ENCODE measurements at regions not wholly inside any gene's neighbourhood (a gene's known extent, or its start where the extent isn't known, plus 50 kb on each side); places are given as distances from the start of the nearest gene placed in this dataset.

GRCh38 chr13:50127726-50128291 is 112.6 kb downstream of the KCNRG start:
- Histone ChIP-seq H3K27me3 (ENCODE audit: control insufficient read depth in 1 of 2, insufficient read depth in 2 of 2, low read length in 2 of 2) (peaks cover 0 to 7% of the 10 kb centered on the region in 2 donors), H3K36me3 (ENCODE audit: control insufficient read depth in 2 of 2, insufficient read depth in 2 of 2, low read length in 1 of 2) (no peaks in the 10 kb centered on the region), H3K27ac (ENCODE audit: low read depth in 2 of 2, low read length in 1 of 2) (no peak overlapping the region), H3K4me3 (ENCODE audit: low read depth in 1 of 2, low read length in 2 of 2) (peak overlapping the region; percentile 38 to 48), H3K4me1 (ENCODE audit: control insufficient read depth in 2 of 2, insufficient read depth in 2 of 2, low read length in 1 of 2) (peaks cover 0 to 7% of the 10 kb centered on the region in 2 donors), H3K9me3 (ENCODE audit: control insufficient read depth in 2 of 2, insufficient read depth in 1 of 2, low read depth in 1 of 2, low read length in 1 of 2) (no peaks in the 10 kb centered on the region)
- 60 to 69% methylated on average over 39 of the region's 39 CpGs for WGBS, 2 donors

GRCh38 chr13:50128428-50128931 is 113.2 kb downstream of the KCNRG start:
- H3K27me3 ChIP-seq (ENCODE audit: control insufficient read depth in 1 of 2, insufficient read depth in 2 of 2, low read length in 2 of 2): peaks cover 0 to 7% of the 10 kb centered on the region in 2 donors
- peaks cover 0 to 7% of the 10 kb centered on the region in 2 donors for H3K4me1 ChIP-seq (ENCODE audit: control insufficient read depth in 2 of 2, insufficient read depth in 2 of 2, low read length in 1 of 2)
- H3K27ac ChIP-seq (ENCODE audit: low read depth in 2 of 2, low read length in 1 of 2): no peak overlapping the region
- H3K36me3 ChIP-seq (ENCODE audit: control insufficient read depth in 2 of 2, insufficient read depth in 2 of 2, low read length in 1 of 2): no peaks in the 10 kb centered on the region
- WGBS, 2 donors: 73 to 87% methylated on average over 18 of the region's 18 CpGs
- H3K9me3 ChIP-seq (ENCODE audit: control insufficient read depth in 2 of 2, insufficient read depth in 1 of 2, low read depth in 1 of 2, low read length in 1 of 2): no peaks in the 10 kb centered on the region
- no peak overlapping the region for H3K4me3 ChIP-seq (ENCODE audit: low read depth in 1 of 2, low read length in 2 of 2)

- H3K36me3 ChIP-seq (ENCODE audit: control insufficient read depth in 2 of 2, insufficient read depth in 2 of 2, low read length in 1 of 2): no peaks in the 10 kb centered on the region
- H3K27ac ChIP-seq (ENCODE audit: low read depth in 2 of 2, low read length in 1 of 2): no peak overlapping the region
- H3K4me3 ChIP-seq (ENCODE audit: low read depth in 1 of 2, low read length in 2 of 2): peak overlapping the region in 1 of 2 donors; percentile 43
- WGBS, 2 donors: 48 to 65% methylated on average over 30 of the region's 30 CpGs
- peaks cover 0 to 7% of the 10 kb centered on the region in 2 donors for H3K4me1 ChIP-seq (ENCODE audit: control insufficient read depth in 2 of 2, insufficient read depth in 2 of 2, low read length in 1 of 2)
- no peaks in the 10 kb centered on the region for H3K9me3 ChIP-seq (ENCODE audit: control insufficient read depth in 2 of 2, insufficient read depth in 1 of 2, low read depth in 1 of 2, low read length in 1 of 2)
- H3K27me3 ChIP-seq (ENCODE audit: control insufficient read depth in 1 of 2, insufficient read depth in 2 of 2, low read length in 2 of 2): peaks cover 0 to 7% of the 10 kb centered on the region in 2 donors
Measured at GRCh38 chr13:50129081-50129705, 113.9 kb downstream of the KCNRG start.

- no peaks in the 10 kb centered on the region for H3K36me3 ChIP-seq (ENCODE audit: control insufficient read depth in 2 of 2, insufficient read depth in 2 of 2, low read length in 1 of 2)
- no peak overlapping the region for H3K27ac ChIP-seq (ENCODE audit: low read depth in 2 of 2, low read length in 1 of 2)
- peaks cover 0 to 7% of the 10 kb centered on the region in 2 donors for H3K4me1 ChIP-seq (ENCODE audit: control insufficient read depth in 2 of 2, insufficient read depth in 2 of 2, low read length in 1 of 2)
- WGBS, 2 donors: 7 to 10% methylated on average over 22 of the region's 22 CpGs
- H3K4me3 ChIP-seq (ENCODE audit: low read depth in 1 of 2, low read length in 2 of 2): peak overlapping the region; percentile 26 to 43
- no peaks in the 10 kb centered on the region for H3K9me3 ChIP-seq (ENCODE audit: control insufficient read depth in 2 of 2, insufficient read depth in 1 of 2, low read depth in 1 of 2, low read length in 1 of 2)
- peaks cover 0 to 7% of the 10 kb centered on the region in 2 donors for H3K27me3 ChIP-seq (ENCODE audit: control insufficient read depth in 1 of 2, insufficient read depth in 2 of 2, low read length in 2 of 2)
Measured at GRCh38 chr13:50129706-50130122, 114.5 kb downstream of the KCNRG start.

GRCh38 chr13:50130123-50130946 is 115.1 kb downstream of the KCNRG start:
- Histone ChIP-seq H3K4me1 (ENCODE audit: control insufficient read depth in 2 of 2, insufficient read depth in 2 of 2, low read length in 1 of 2) (peaks cover 0 to 7% of the 10 kb centered on the region in 2 donors), H3K9me3 (ENCODE audit: control insufficient read depth in 2 of 2, insufficient read depth in 1 of 2, low read depth in 1 of 2, low read length in 1 of 2) (no peaks in the 10 kb centered on the region), H3K4me3 (ENCODE audit: low read depth in 1 of 2, low read length in 2 of 2) (peak overlapping the region; percentile 26 to 43), H3K27ac (ENCODE audit: low read depth in 2 of 2, low read length in 1 of 2) (no peak overlapping the region), H3K27me3 (ENCODE audit: control insufficient read depth in 1 of 2, insufficient read depth in 2 of 2, low read length in 2 of 2) (peaks cover 0 to 7% of the 10 kb centered on the region in 2 donors), H3K36me3 (ENCODE audit: control insufficient read depth in 2 of 2, insufficient read depth in 2 of 2, low read length in 1 of 2) (no peaks in the 10 kb centered on the region)
- WGBS, 2 donors: 2% methylated on average over 61 to 63 of the region's 63 CpGs

GRCh38 chr13:50131920-50132903 is 117.0 kb downstream of the KCNRG start:
- Histone ChIP-seq H3K9me3 (ENCODE audit: control insufficient read depth in 2 of 2, insufficient read depth in 1 of 2, low read depth in 1 of 2, low read length in 1 of 2) (no peaks in the 10 kb centered on the region), H3K4me3 (ENCODE audit: low read depth in 1 of 2, low read length in 2 of 2) (no peak overlapping the region), H3K4me1 (ENCODE audit: control insufficient read depth in 2 of 2, insufficient read depth in 2 of 2, low read length in 1 of 2) (peaks cover 0 to 3% of the 10 kb centered on the region in 2 donors), H3K36me3 (ENCODE audit: control insufficient read depth in 2 of 2, insufficient read depth in 2 of 2, low read length in 1 of 2) (no peaks in the 10 kb centered on the region), H3K27ac (ENCODE audit: low read depth in 2 of 2, low read length in 1 of 2) (no peak overlapping the region), H3K27me3 (ENCODE audit: control insufficient read depth in 1 of 2, insufficient read depth in 2 of 2, low read length in 2 of 2) (peaks cover 0 to 7% of the 10 kb centered on the region in 2 donors)
- 34 to 44% methylated on average over 34 of the region's 34 CpGs for WGBS, 2 donors

GRCh38 chr13:50132904-50133357 is 117.7 kb downstream of the KCNRG start:
- no peak overlapping the region for H3K27ac ChIP-seq (ENCODE audit: low read depth in 2 of 2, low read length in 1 of 2)
- H3K36me3 ChIP-seq (ENCODE audit: control insufficient read depth in 2 of 2, insufficient read depth in 2 of 2, low read length in 1 of 2): no peaks in the 10 kb centered on the region
- no peaks in the 10 kb centered on the region for H3K9me3 ChIP-seq (ENCODE audit: control insufficient read depth in 2 of 2, insufficient read depth in 1 of 2, low read depth in 1 of 2, low read length in 1 of 2)
- 46 to 58% methylated on average over 23 of the region's 23 CpGs for WGBS, 2 donors
- no peak overlapping the region for H3K4me3 ChIP-seq (ENCODE audit: low read depth in 1 of 2, low read length in 2 of 2)
- H3K27me3 ChIP-seq (ENCODE audit: control insufficient read depth in 1 of 2, insufficient read depth in 2 of 2, low read length in 2 of 2): peaks cover 0 to 7% of the 10 kb centered on the region in 2 donors
- H3K4me1 ChIP-seq (ENCODE audit: control insufficient read depth in 2 of 2, insufficient read depth in 2 of 2, low read length in 1 of 2): peaks cover 0 to 2% of the 10 kb centered on the region in 2 donors

- Histone ChIP-seq H3K4me3 (ENCODE audit: low read depth in 1 of 2, low read length in 2 of 2) (no peak overlapping the region), H3K36me3 (ENCODE audit: control insufficient read depth in 2 of 2, insufficient read depth in 2 of 2, low read length in 1 of 2) (no peaks in the 10 kb centered on the region), H3K27ac (ENCODE audit: low read depth in 2 of 2, low read length in 1 of 2) (no peak overlapping the region), H3K27me3 (ENCODE audit: control insufficient read depth in 1 of 2, insufficient read depth in 2 of 2, low read length in 2 of 2) (peaks cover 0 to 7% of the 10 kb centered on the region in 2 donors), H3K9me3 (ENCODE audit: control insufficient read depth in 2 of 2, insufficient read depth in 1 of 2, low read depth in 1 of 2, low read length in 1 of 2) (no peaks in the 10 kb centered on the region), H3K4me1 (ENCODE audit: control insufficient read depth in 2 of 2, insufficient read depth in 2 of 2, low read length in 1 of 2) (no peaks in the 10 kb centered on the region)
- 72 to 83% methylated on average over 45 to 48 of the region's 48 CpGs for WGBS, 2 donors
Measured at GRCh38 chr13:50133358-50133953, 118.2 kb downstream of the KCNRG start.
